22Rv1 (cell line): ENCODE measurements at regions not wholly inside any gene's neighbourhood (a gene's known extent, or its start where the extent isn't known, plus 50 kb on each side); places are given as distances from the start of the nearest gene placed in this dataset.

Source experiments
- H3K27ac ChIP-seq: fragments of 450-650 bp; 2 replicates; pipeline ENCODE4 v1.5.1; 2017
- ZFX ChIP-seq: fragments of 450-650 bp; IDR thresholded peaks from 2 replicates; pipeline ENCODE4 v1.6.1; 2017; ENCODE audit warnings: antibody characterized with exemption, borderline replicate concordance
- TF ChIP-seq, protein P1 (sequence below): fragments of 450-650 bp; IDR thresholded peaks from 2 replicates; pipeline ENCODE4 v1.5.1; 2017; ENCODE audit warnings: mild to moderate bottlenecking

GRCh38 chr10:14468023-14468441 is 137.3 kb upstream of the FRMD4A start:
- no peak for TF ChIP-seq ZFX
- TF ChIP-seq, protein P1, sequence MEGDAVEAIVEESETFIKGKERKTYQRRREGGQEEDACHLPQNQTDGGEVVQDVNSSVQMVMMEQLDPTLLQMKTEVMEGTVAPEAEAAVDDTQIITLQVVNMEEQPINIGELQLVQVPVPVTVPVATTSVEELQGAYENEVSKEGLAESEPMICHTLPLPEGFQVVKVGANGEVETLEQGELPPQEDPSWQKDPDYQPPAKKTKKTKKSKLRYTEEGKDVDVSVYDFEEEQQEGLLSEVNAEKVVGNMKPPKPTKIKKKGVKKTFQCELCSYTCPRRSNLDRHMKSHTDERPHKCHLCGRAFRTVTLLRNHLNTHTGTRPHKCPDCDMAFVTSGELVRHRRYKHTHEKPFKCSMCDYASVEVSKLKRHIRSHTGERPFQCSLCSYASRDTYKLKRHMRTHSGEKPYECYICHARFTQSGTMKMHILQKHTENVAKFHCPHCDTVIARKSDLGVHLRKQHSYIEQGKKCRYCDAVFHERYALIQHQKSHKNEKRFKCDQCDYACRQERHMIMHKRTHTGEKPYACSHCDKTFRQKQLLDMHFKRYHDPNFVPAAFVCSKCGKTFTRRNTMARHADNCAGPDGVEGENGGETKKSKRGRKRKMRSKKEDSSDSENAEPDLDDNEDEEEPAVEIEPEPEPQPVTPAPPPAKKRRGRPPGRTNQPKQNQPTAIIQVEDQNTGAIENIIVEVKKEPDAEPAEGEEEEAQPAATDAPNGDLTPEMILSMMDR, result no peak
- no peak overlapping the region for H3K27ac ChIP-seq

DNA sequence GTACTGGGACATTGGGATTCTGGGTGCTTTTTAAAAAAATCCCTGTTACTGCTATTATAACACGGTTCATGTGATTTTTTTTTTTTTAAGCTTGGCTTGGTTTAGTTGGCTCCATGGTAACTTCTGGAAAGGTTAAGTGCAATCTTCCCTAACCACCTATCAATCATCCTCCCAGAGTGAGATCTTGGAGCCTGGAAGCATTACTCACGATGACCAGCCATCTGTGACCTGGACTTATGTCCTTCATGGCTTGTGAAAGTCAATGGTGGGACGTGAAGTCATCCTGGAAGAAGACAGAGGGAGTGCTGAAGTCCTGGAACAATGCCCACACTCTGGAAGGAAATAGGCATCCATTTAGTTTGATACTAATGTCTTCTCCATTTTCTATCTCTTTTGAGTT is 135.5 kb upstream of the FRMD4A start:
- no peak overlapping the region for H3K27ac ChIP-seq
- TF ChIP-seq, protein P1, result no peak
- no peak for TF ChIP-seq ZFX

DNA sequence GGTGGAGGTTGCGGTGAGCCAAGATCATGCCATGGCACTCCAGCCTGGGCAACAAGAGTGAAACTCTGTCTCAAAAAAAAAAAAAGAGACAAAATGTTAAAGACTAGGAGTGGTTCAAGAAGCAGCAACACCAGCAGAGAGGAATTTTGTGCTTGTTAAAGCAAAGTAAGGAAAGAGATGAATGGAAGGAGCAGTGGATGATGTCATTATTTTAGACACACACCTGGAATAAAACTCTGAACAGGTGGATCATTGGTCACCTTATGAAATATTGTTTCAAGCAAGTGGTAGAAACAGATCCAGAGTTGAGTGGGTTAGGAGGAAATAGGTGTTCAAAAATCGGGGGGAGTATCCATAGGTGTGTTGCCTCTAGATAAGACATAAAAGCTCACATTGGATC is 129.7 kb upstream of the FRMD4A start:
- TF ChIP-seq ZFX, result no peak
- TF ChIP-seq, protein P1, result no peak
- H3K27ac ChIP-seq, result no peak overlapping the region

DNA sequence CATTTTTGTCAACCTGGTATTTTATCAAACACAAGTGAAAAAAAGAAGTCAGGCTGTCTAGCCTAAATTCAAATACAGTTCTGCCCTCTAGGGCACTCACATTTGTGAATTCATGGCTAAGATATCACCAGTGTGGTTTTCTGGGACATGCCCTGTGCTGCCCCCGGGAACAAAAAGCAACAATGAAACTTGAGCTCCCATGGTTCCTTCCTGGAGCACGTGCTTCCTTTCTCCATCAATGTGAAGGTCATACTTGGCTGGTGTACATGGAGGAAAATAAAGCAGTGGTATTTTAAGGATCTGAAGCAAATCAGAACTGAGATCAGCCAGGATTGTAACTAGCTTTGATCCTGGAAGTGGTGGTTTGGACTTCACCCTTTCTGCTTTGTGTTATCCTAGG is 128.9 kb upstream of the FRMD4A start:
- TF ChIP-seq ZFX, result no peak
- TF ChIP-seq, protein P1, result no peak
- H3K27ac ChIP-seq, result no peak overlapping the region

DNA sequence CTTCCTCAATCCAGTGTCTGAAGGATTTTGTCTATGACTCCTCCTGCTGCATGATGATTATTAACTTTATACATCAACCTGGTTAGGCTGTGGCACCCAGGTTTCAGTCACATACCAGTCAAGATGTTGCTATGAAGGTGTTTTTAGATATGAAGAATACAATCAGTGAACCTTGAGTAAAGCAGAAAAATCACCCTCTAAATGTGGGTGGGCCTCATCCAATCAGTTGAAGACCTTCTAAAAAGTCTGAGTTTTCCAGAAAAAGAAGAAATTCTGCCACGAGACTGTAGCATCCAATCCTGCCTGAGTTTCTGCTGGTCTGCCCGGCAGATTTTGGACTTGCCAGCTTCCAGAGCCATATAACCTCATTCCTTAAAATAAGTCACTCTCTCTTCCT is 126.1 kb upstream of the FRMD4A start:
- TF ChIP-seq ZFX, result no peak
- TF ChIP-seq, protein P1, result no peak
- no peak overlapping the region for H3K27ac ChIP-seq

DNA sequence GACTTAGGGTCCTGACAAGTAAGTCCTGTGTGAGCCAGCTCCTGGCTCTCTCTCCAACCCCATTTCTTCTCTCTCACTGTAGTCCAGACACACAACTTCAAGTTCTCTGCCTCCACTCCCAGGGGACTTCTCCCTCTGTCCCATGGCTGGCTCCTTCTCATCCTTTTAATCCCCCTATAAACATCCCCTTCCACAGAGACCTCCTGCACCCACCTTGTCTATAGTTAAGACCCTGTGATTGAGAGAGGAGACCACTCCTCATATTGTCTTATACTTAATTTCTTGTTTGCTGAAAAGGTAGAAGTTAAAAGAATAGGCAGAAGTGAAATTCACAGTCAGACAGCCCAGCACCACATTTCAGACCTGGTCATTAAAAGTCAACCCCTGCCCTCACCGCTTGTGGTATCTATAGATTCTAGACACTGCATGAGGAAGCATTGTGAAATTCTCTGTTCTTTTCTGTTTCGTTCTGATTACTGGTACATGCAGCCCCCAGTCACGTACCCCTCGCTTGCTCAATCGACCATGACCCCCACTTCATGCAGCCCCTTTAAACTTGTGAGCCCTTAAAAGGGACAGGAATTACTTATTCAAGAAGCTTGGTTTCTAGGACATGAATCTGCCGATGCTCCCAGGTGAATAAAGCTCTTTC is 125.6 kb upstream of the FRMD4A start:
- TF ChIP-seq, protein P1, result no peak
- no peak overlapping the region for H3K27ac ChIP-seq

GRCh38 chr10:14454629-14455028 is 123.9 kb upstream of the FRMD4A start:
- TF ChIP-seq ZFX, result no peak
- TF ChIP-seq, protein P1, result no peak
- no peak overlapping the region for H3K27ac ChIP-seq
